DMS 273 (cell line): ENCODE measurements at regions not wholly inside any gene's neighbourhood (a gene's known extent, or its start where the extent isn't known, plus 50 kb on each side); places are given as distances from the start of the nearest gene placed in this dataset.
"Not testable (repeated sequence)": the region's sequence is repeated elsewhere in the genome, so short reads cannot be mapped to it uniquely, and the experiment has no call there.

Experiments
- DNase-seq: peaks from one replicate; lab custom pipeline; 2025; ENCODE audit not compliant: unreplicated experiment; lab: John Stamatoyannopoulos, UW

DNA sequence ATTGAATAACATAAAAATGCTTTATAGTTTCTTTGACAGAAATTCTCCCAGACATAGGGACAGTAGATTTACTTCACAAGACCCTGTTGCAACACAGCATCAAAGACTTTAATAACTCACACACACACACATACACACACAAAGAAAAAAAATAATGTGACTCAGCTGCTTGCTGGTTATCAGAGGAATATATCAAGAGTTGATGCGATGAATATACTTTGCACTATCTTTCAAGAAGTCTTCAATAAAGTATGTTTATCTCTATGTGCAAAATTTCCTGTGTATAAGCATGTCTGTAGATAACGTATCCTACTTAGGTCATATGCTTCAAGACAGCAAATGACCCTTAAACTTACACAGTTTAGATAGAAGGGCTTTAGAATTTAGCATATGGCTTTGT is 243.1 kb downstream of the ARL4A start:
- DNase-seq = no peak

DNA sequence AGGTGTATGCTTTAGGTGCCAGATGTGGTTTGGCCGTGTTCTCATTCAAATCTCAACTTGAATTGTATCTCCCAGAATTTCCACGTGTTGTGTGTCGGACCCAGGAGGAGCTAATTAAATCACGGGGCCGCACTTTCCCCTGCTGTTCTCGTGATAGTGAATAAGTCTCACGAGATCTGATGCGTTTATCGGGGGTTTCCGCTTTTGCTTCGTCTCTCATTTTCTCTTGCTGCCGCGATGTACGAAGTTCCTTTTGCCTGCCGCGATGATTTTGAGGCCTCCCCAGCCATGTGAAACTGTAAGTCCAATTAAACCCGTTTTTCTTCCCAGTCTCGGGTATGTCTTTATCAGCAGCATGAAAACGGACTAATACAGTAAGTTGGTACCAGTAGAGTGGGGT is 244.0 kb downstream of the ARL4A start:
- DNase-seq = not testable (repeated sequence)

DNA sequence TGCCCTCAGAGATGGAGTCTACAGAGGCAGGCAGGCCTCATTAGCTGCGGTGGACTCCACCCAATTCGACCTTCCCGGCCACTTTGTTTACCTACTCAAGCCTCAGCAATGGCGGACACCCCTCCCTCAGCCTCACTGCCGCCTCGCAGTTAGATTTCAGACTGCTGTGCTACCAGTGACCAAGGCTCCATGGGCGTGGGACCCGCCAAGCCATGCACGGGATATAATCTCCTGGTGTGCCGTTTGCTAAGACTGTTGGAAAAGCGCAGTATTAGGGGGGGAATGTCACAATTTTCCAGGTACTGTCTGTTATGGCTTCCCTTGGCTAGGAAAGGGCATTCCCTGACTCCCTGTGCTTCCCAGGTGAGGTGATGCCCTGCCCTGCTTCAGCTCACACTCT is 252.3 kb downstream of the ARL4A start:
- DNase-seq = no peak

DNA sequence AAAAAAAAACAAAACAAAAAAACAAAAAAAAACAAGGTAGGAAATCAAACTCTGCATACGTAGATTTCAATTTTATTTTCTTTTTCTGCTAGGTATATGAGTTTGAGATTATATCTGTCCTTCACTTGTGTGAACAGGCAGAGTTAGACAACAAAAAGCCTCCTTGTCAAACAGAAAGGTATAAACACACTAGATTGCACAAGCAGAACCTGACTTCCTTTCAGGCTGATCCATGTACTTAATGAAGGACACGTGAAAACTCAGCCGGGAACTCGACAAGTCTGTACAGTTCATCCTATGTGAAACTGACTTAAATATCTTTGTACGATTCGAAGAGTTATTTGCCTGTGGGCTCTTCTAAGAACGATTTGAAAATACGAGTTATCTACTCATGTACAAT is 254.1 kb downstream of the ARL4A start:
- no peak for DNase-seq

DNA sequence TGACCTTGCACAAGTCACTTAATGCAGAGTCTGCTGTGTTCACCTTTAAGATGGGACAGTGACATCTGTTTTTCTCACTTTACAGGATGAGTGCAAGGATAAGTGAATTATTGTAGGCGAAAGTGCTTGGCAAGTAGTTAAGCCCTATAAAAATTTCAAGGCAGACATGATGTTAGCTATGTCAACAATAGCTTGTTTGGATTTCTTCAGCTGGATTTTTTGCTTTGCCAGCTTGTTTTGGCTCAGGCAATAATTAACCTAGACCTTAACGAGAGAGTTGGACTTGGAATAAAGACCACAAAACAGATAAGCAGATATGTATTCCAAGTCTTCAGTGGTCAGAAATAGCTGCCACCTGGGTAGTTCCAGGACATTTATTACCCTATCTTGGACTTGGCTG is 255.2 kb downstream of the ARL4A start:
- DNase-seq = no peak

DNA sequence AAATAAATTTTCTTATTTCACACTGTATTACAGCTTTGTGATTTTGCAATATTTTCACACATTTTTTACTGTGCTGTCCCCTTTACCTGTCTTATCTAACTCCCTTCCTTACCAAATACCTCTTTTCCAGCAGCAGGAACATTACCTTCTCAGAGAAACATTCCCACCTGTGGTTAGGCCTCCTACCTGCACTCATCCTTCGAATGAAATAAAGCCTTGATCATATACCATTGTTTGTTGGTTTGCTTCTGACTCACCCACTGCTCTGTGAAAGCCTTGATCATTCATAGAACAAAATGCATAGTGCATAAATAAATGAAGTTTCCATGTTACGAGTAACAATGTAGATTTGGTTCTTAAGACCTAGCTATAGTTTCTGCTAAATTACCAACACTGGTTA is 256.3 kb downstream of the ARL4A start:
- DNase-seq = no peak

DNA sequence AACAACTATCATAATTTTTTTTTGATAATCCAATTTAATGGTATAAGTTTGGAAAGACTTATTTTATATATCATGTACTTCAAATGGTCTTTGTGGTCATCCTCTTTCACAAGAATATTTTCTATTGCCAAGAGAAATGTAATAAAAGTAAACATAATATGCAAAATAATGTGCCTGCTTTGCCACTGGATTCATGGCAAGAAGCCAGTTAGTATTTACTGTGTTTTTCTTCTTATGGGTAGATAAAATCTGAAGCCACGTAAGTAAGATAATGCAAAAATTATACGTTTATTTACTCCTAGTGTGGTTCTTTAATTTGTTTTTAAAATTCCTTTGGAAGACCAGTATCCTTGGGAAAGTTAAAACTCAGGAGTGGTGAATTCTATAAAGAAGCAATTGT is 258.5 kb downstream of the ARL4A start:
- DNase-seq = no peak

DNA sequence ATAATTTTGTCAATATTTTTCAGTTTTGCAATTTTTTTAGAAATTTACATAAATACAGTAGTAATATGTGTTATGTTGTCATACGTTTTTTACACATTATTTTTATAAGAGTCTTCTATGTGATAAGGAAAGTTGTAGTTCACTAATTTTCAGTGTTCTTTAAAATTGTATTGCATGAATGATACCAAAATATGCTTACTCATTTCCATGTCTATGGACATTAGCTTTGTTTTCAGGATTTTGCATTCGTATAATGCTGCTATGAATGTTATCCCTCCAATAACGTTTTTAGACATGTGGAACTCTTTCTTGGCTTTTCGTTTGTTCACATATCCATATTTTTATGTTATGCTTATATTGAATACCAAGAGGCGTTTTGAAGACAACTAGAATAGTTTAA is 260.0 kb downstream of the ARL4A start:
- DNase-seq = no peak

DNA sequence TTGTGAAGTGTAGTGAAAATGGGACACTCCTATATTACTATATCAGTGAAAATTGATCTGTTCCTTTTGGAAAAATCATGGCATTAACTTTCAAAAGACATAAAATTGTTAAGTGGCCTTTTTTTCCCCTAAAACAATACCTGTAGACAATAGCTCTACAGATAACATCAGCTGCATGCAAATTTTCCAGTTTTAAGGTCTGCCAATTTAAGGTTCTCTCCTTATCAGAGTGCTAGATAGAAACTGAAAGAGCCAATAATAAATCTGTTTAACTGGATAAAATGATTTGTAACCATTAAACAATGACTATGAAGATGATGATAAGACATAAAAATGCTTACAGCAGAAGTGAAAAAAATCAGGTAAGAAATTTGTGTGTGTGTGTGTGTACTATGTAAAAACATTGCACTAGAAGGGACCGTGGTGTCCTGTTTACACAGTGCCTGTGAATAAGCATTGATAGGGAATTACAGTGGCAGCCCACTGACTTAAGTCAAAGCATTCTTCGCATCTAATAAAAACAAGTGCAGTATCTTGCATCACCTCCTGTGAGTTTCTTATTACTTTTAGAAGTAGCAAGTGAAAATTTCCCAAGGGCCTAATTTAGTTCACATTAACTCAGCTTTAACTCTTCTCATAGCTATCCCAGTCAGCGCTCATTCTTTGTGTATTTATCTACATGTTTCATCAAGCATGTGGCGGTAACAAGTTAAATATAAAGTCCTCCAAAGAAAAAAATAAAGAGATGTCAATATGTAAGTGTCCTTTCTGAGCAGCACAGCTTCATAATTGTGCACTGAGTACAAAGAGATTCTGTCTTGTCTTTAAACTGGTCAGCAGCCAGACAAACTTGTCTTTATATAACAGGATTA is 261.9 kb downstream of the ARL4A start:
- DNase-seq = peak; percentile 24

DNA sequence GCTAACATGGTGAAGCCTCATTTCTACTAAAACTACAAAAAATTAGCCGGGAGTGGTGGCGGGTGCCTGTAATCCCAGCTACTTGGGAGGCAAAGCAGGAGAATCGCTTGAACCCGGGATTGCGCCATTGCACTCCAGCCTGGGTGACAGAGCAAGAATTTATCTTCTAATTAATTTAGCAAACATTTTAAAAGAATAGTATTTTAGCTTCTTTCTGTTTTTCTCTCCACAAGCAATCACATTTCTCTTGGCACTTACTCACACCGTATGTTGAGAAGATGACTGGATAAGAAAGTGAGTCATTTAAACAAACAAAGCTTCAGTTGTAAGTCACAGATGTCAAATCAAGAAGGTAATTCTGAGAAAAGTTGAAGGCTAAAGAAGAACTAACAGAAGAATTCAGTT is 264.0 kb downstream of the ARL4A start:
- DNase-seq = peak; percentile 40

DNA sequence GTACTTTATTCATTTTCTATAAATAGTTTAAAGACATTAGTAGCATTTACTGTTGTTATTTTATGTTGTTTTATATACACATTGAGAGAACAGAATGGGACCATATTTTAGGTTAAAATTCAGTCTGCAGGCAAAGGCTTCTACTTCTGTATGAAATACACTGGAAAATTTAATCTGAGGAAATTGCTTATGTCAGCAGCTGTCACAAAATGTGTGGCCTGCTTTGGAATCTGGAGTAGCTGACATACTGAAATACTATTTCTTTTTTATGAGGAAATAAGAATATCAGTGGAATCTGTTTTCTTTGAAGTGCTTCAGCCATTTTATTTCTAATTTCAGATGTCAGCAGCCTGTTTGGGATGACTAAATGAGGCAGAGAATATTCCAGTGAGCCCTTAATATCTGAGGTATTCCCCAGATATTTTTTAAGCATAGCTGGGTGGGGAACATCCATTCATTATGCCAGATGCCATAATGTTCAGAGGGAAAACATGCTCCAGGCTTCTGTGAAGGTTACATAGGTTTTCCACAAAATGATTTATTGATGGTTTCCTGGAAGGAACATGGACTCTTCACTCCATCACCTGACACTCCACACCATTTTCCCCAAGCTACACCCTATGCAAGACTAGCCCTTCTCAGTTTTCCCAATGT is 267.1 kb downstream of the ARL4A start:
- DNase-seq = no peak

DNA sequence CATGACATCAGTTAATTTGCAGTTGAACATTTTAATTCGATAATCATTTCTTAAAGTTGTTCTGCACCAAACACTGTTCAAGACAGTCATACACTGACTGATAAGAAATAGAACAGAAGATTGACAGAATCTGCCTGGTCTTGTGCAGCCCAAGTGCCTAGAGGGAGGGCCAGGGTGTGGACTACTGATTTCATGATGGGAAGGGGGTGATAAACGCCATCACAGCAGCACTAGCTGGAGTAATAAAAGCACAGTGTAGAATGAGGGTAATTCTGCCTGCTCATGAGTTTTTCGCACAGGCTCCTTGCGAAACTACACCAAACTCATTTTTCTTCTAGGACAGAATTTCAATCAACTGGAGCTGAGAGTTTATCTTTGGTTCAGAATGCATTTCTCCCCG is 270.1 kb downstream of the ARL4A start:
- DNase-seq = no peak

DNA sequence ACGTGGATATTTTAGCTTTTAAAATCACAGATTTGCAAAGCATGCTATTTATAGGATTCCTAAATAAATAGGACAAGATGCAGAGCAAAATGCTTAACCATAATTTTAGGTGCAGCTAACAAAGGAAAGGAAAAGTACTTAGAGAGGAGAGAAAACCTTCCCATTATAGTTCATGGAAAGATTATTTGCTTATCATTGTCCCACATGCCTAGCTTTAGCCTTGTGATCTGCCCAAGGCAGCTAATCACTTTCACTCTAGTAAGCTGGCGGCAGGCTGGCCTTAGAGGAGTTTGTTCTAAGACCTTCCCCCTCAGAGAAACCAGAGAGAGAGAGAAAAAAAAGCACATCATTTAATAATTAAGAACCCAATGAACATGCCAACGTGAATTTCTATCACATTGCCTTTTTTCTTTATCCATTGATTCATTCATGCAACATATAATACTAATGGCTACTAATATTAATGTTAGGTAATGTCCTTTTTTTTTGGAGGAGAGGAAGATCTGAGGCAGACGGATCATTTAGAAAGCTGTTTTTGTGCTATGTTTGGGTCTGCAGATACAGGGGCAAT is 274.6 kb downstream of the ARL4A start:
- no peak for DNase-seq

DNA sequence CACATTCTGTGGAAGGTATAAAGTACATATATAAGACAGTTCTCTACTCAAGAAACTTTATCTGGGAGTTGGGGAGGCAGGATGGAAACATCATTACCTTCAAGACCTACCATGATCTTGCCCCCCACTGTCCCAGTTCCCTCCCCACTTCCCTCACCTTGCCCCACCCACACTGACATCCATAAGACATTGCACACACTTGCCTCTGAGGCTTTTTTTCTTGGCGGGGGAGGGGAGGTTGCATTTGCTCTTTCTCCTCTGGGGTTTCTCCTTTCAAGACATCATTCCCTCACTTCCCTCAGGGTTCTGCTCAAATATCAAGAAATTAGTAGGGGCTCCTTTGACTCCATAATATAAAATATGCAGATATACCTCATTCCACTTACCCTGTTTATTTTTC is 276.0 kb downstream of the ARL4A start:
- no peak for DNase-seq

DNA sequence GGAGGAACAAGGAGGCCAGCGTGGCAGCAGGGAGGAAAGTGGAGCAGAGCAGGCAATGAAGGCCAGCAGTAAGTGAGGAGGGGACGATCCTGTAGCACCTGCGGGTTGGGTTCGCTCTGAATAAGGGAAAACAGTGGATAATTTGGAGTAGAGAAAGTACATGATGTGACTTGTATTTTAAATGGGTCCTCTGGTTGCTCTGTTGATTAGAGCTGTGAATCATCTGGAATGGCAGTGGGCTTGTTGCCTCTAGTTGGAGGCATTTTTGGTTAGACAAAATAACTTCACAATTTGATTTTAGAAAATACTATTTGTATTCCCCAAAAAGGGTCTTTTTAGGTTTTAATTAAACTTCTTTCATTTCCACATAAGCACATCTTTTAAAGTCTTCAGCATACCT is 277.4 kb downstream of the ARL4A start:
- DNase-seq = no peak

DNA sequence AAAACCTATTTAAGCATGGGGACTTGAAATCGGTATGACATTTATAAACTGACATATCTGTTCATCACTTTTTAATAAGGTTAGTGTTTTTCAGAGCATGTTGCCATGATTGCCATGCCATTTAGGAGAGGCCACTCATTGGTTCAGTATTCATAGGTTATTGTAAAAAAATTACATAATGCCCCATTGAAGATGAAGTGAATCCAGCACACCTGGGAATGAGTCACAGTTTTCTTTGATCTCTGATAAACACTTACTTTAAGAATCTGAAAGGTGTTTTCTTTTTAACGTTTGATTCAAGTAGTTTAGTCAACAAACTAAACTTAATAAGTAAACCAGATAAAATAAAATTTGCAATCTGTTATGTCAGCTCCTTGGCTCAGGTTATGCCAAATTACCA is 278.3 kb downstream of the ARL4A start:
- no peak for DNase-seq

DNA sequence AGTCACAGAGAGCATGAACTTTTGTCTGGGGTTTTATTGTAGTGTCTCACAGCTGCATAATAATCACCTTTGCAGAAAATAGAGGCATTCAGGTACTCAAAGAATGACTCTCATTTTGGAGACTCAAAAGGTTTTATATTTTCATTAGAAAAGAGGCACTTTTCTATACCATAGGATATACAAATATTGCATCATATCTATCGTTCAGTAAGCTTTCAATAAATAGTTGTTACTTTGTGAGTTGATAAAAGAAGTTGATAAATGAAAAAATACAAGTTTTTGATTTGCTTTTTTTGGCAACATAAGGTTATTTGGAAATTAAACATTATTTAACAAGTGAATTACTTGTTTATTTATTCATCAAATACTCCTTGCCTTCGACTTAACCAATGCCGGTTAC is 279.9 kb downstream of the ARL4A start:
- DNase-seq = no peak

DNA sequence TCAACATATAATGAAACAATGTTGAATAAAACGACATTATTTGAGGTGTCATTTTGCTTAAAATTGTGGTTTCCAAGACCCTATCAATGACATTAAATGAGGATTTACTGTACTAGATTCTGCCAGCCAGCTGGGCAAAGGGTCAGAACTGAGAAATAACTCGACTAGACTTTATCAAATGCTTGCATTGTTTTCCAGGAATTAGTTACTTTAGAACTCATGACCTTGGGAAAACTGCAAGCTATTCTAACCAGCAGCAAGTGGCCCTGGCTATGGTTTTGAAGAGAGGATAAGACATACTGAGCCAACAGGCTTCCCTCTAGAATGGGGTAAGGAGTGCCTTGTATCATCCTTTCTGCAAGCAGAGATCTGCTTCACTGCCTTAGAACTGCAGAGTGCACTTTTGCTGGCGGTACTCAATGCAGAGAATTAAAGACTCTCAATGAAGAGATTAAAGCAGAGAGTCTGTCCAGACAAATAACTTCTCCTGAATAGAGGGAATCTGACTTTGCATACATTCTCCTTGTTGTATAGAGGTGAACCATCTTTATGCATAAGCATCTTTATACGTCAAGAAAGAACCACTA is 281.5 kb downstream of the ARL4A start:
- DNase-seq = no peak

DNA sequence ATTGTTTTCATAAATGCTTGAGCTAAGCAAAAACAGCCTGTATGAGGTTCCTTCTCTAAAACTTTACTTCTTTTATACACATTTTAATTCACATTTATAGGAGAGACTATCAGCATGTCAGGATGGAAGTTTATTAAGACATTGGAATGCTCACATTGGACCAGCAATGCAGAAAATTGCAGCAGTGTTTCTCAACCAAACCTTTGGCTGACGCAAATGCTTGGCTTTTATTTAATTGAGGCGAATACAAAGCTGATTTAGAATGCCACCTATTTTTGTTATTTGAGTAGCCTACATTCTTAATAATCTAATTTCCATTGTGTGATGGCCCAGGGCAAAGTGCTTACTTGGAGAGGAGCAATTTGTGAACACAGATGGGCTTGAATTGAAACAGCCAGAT is 283.2 kb downstream of the ARL4A start:
- no peak for DNase-seq

DNA sequence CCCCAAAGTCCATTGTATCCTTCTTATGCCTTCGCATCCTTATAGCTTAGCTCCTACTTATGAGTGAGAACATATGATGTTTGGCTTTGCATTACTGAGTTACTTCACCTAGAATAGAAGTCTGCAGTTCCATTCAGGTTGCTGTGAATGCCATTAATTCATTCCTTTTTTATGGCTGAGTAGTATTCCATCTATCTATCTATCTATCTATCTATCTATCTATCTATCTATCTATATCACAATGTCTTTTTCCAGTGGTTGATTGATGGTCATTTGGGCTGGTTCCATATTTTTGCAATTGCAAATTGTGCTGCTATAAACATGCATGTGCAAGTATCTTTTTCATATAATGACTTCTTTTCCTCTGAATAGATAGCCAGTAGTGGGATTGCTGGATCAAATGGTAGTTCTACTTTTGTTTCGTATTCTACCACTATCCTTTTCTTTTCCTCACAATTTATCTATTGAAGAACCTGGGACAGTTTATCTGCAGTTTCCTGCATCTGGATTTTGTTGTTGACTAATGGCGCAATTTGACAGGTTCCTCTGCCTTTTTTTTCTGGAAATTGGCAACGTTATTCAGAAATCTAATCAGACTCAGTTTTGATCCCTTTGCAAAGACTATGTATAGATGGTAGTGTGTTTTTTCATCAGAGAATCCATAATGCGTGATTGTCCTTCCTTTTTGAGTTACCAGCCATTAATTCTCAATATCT is 287.2 kb downstream of the ARL4A start:
- no peak for DNase-seq

DNA sequence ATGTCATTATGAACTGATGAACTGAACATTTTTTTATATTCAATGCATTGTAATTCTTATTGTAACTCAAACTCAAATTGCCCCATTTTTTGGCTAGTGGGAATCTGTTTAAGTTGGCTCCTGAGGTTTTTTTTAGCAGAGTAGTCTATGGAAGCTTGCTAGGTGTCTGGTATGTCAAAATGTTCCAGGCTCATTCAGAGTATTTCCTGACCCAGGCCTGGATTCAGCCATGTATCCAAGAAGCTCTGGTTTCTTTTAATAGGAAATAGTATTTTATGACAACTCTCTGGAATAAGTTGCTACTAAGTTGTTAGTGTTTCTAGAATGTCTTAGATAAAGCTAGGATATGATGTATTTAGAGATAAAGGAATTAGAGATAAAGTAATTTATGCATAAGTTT is 288.0 kb downstream of the ARL4A start:
- DNase-seq = no peak
